NCI-H2196 (cell line): ENCODE measurements at regions not wholly inside any gene's neighbourhood (a gene's known extent, or its start where the extent isn't known, plus 50 kb on each side); places are given as distances from the start of the nearest gene placed in this dataset.
"Not testable (repeated sequence)": the region's sequence is repeated elsewhere in the genome, so short reads cannot be mapped to it uniquely, and the experiment has no call there.

Source experiments
- DNase-seq: peaks from one replicate; lab custom pipeline; 2025; ENCODE audit not compliant: unreplicated experiment; lab: John Stamatoyannopoulos, UW

DNA sequence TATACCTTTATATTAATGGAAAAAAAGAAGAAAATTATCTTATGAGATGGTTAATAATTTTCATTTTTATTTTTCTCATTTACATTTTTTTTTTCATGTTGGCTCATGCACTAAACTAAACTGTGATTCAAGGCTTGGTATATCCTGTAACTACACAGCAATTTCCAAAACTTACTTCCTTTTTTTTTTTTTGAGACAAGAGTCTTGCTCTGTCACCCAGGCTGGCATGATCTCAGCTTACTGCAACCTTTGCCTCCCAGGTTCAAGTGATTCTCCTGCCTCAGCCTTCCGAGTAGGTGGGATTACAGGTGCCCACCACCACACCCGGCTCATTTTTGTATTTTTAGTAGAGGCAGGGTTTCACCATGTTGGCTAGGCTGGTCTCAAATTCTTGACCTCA lies 224.9 kb upstream of the FANCL start:
- DNase-seq: not testable (repeated sequence)

GRCh38 chr2:58460670-58461069 lies 219.5 kb upstream of the FANCL start:
- DNase-seq: no peak

- DNase-seq: no peak
Measured at GRCh38 chr2:58449286-58450010, 208.3 kb upstream of the FANCL start.

DNA sequence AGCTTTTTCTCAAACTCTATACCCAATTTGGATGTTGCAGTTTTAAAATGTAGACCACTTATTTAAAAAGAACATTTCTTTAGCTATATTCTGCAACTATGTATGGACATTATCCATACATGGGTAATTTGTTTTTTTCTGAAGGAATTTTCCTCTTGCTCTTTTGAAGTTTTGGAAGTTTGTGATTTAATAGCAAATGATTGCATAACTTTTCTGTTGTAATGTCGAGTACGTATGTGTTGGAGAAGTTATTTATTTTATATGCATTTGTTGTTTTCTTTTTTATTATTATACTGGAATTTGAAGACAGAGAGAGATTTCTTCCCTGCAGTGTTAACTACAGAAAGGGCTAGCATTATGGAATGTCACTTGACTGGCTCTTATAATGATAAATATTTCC lies 207.7 kb upstream of the FANCL start:
- DNase-seq: no peak

GRCh38 chr2:58448065-58448507 lies 207.0 kb upstream of the FANCL start:
- DNase-seq: no peak

DNA sequence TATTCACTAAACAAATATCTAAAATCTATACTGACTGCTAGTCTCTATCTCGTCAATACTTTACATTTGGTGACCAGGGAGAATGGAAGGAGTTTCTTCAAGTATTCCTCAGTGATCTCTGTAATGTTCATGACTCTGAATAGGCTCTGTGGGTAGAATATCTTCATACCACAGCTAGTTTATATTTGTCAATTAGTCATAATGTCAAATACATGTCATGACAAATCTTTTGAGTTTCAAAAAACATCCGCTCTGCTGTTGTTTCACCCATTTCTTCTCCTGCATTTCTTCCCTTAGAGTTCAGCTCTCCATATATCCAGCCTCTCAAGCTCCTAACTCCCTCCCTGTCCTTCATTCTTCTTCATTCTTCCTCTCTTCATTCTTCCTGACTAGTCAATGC lies 206.5 kb upstream of the FANCL start:
- DNase-seq: no peak

DNA sequence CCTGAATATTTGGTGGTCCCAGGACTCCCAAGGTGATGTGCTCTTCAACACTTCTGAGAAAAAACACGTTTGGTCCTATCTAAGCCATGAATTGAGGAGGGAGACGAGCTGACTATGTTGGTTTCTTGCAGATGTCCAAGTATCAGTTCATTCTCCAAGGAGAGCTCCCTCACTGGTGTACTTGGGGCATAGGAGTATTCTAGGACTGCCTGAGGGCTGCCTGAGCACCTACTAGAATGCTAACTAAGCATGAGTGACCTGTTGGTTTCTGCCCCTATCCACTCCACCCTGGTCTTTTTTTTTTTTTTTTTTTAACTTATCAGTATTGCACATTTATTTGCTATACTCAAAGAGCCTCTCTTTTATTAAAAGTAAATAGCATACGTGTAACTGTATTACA lies 200.5 kb upstream of the FANCL start:
- no peak for DNase-seq

DNA sequence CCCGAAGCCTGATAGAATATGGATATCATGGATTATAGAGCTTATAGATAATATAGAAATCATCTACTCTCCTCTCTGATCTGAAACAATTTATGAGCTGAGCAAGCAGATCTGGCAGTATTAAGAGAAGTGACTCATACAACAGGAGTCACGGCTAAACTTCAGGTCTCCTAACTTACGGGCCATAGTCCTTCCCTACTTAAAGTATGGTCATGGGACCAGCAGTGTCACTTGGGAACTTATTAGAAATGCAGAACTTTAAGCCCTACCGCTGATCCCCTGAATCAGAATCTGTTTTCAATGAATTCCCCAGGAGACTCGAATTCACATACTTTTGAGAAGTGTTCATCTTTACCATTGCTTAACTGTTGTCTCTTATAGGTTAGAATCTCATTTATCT lies 195.7 kb upstream of the FANCL start:
- no peak for DNase-seq

DNA sequence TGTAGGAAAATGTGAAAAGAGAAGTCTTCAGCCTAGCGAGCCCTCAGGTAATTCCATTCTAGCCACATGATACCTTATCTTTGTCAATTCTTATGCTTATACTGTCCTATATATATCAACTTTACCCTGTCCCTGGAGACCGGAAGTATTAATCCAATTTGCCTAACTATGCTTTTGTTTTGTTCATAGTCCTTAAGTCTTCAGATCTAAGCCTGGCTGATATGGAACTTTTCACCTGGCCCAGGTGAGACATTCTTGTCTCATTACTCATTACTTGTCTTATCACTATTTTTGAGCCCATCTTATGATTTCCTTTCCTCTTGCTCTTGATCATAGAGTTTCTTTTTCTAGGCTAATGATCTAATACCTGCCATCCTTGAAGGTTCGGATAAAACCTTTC lies 194.1 kb upstream of the FANCL start:
- no peak for DNase-seq

- no peak for DNase-seq
Measured at GRCh38 chr2:58434692-58435091, 193.6 kb upstream of the FANCL start.

DNA sequence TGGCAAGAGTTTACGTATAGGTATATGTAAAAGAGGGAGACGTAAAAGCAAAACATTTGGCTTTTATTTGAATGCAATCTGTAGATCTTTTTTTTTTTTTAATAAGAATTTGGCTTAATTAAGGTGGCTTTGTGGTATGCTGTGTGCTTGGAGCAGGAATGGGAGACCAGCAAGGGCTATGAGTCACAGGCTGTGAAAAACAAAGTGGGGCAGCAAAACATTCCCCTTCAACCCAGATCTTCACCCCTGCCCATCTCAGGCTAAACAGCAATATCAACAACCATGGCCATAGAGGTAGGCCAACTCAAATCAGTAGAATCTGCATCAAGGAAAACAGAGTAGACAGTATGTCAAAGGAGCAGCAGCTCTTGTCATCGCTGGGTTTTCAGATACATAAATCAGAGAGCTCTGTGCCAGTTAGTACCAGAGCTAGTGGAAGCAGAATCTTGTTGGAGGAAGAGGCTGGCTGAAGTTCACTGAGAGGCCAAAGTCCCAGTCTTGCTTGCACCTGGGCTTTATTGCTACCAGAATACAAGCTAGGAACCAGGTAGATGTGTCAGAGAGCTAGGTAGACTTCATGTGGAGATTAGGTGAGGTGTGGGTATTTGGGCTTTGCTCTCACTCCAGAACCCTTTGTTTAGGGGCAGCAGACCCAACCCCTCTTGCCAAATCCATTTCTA lies 191.5 kb upstream of the FANCL start:
- DNase-seq: no peak

GRCh38 chr2:58429014-58429875 lies 188.1 kb upstream of the FANCL start:
- no peak for DNase-seq

DNA sequence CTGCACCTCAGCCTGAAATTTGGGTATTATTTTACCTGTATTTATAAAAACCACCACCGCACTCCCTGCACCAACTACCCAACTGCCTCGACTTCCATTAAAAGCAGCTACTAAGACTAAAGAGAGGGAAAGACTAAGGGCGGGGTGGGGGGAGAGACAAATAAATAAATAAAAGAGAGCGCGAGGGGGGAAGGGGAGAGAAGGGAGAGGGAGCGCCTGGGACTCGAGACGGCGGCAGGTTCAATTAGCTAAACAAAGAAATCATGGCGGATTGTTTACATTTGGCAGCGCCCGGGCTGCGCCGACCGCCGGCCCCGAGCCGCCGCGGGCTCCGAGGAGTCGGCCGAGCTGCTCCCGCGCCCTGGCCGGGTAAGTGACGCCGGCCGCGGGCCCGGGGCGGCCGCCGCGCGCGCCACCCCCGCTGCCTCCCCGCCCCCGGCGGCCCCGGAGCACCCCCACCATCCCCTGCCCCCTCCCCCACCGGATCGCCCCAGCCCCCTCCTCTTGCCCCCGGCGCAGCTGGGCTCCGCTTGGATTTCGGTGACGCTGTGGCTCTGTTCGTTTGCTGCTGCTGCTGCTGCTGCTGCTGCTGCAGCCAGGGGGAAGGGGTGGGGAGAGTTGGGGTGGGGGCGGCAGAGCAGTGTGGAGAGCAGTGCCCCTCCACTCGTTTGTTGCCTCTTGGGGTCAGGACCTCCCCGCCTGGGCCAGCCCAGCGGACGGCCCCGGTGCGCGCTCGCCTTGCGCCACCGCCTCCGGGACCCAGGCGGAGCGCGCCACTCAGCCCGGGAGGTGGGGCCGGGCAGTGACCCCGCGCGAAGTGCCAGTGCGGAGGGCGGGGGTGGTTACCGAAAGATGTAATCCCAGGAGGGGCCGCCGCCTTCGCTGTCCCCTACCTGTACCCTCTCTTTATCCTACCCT lies 187.2 kb upstream of the FANCL start:
- peak; percentile 17 for DNase-seq

GRCh38 chr2:58427572-58428095 lies 186.5 kb upstream of the FANCL start:
- peak; percentile 6 for DNase-seq

DNA sequence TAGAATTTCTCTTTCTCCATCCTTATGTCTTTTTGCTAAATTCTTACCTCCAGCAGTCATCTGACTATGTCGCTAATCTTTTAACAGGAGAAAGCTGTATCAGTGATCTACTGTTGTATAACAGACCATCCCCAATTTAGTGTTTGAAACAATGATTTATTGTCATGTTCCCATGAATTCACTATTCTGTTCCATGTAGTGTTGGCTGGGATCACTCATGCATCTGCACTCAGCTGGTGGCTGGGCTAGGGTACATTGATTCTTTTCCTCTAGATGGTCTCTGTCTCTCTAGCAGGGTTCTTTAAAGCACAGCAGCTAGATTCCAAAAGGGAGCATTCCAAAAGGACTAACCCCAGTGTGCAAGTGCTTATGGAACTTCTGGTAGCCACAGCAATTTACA lies 184.2 kb upstream of the FANCL start:
- DNase-seq: no peak

GRCh38 chr2:58419983-58420382 lies 178.9 kb upstream of the FANCL start:
- DNase-seq: no peak

DNA sequence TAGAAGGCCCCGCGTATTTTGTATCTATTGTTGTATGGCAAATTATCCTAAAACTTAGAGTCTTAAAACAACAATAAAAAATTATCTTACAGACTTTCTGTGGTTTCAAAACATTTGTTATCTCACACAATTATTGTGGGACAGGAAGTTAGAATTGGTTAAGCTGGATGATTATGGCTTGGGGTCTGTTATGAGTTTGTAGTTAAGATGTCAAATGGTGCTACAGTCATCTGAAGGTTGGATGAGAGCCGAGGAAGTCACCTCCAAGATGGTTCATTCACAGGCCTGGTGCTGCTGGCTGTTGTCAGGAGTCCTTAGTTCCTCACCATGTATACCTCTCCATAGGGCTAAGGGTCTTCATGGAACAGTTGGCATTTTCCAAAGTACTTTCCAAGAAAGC lies 175.6 kb upstream of the FANCL start:
- DNase-seq: no peak

- DNase-seq: no peak
Measured at GRCh38 chr2:58414506-58414905, 173.4 kb upstream of the FANCL start.

DNA sequence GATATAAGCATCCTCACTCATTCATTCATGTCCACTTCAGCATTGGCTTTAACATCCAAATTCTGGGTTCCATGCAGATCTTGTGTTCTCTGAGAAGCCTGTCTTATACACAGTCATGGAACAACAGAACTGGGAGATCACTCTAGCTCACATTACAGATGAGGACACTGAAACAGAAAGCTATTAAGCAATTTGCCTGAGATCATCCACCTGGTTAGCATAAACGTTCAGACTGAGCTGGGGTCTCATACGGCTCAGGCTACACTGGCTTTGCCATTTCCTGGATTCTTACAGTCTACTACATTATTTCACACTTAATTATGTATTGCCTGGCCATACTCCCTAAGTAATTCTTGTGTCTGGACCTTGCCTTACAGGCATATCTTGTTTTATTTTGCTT lies 169.4 kb upstream of the FANCL start:
- DNase-seq: no peak

DNA sequence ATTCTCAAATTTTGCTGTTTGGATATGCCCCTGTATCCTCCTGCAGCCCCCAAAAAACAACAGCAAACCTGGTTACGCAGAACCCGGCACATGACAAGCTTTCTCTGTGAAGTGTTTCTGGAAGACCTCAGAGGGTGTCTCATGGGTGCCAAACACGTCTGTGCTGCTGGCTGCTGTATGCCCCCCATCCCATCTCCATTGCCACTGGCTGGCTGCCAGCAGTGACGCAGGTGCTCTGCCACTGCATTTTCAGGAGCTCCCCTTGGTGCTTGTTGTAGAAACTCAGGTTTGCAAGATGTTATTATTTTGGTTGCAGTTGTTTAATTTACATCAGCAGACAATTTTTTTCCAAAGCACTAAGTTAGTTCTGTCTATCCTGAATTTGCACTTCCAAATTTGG lies 166.4 kb upstream of the FANCL start:
- no peak for DNase-seq

DNA sequence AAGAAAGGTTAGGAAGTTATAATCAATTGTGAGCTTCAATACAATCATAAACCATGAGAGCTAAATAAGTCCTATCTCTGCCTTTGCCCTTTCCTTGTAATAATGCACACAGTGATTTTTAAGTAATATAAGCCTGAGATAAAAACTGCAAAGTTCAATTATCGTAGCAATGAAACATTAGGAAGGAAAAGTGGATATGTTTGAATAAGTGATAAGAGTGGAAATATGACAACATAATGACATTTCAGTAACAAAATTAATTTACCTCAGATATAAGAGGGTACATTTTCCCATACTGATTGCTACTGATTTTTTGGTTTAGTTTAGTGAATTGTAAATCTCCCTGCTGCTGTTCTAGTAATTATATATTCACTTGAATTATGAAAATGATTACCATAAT lies 164.2 kb upstream of the FANCL start:
- no peak for DNase-seq
